Calu3 (cell line): ENCODE measurements at regions not wholly inside any gene's neighbourhood (a gene's known extent, or its start where the extent isn't known, plus 50 kb on each side); places are given as distances from the start of the nearest gene placed in this dataset.
"Not testable (repeated sequence)": the region's sequence is repeated elsewhere in the genome, so short reads cannot be mapped to it uniquely, and the experiment has no call there.

Source experiments
- BruUV-seq: library from RNA; stranded (reverse); fragments of 400-500 nt; replicated peaks from 2 replicates; lab custom pipeline; 2021; lab: Mats Ljungman, UMichigan
- CTCF ChIA-PET: fragments of 300-600 bp; sonication (Branson Sonifier 250); formaldehyde crosslinking; loops from one replicate; lab custom pipeline; 2022; ENCODE audit warnings: antibody characterized with exemption; lab: Charles Lee
- DNase-seq: peaks from one replicate; pipeline ENCODE4 v3.0.0; 2022
- H3K27ac Mint-ChIP-seq: one replicate; pipeline ENCODE4 v1.8.0; 2022; ENCODE audit warnings: mixed read lengths; ENCODE audit not compliant: unreplicated experiment
- H3K27me3 Mint-ChIP-seq: one replicate; pipeline ENCODE4 v1.8.0; 2022; ENCODE audit warnings: mixed read lengths; ENCODE audit not compliant: unreplicated experiment
- H3K36me3 Mint-ChIP-seq: one replicate; pipeline ENCODE4 v1.8.0; 2022; ENCODE audit warnings: mild to moderate bottlenecking, moderate library complexity, mixed read lengths; ENCODE audit not compliant: insufficient read depth, unreplicated experiment
- H3K4me1 Mint-ChIP-seq: one replicate; pipeline ENCODE4 v1.8.0; 2022; ENCODE audit warnings: mild to moderate bottlenecking, low read depth, mixed read lengths; ENCODE audit not compliant: unreplicated experiment
- H3K4me3 Mint-ChIP-seq: one replicate; pipeline ENCODE4 v1.8.0; 2022; ENCODE audit warnings: mild to moderate bottlenecking, low read depth, moderate library complexity, mixed read lengths; ENCODE audit not compliant: unreplicated experiment
- H3K9me3 Mint-ChIP-seq: one replicate; pipeline ENCODE4 v1.8.0; 2022; ENCODE audit warnings: low read depth, mixed read lengths; ENCODE audit not compliant: unreplicated experiment
- CTCF ChIP-seq: fragments of 200-600 bp; IDR thresholded peaks from one replicate; pipeline ENCODE4 v1.8.0; 2022; ENCODE audit warnings: antibody characterized with exemption; ENCODE audit not compliant: unreplicated experiment
- intact Hi-C: fragments of 100-400 bp; cut with micrococcal nuclease; formaldehyde crosslinking; loops from one replicate; pipeline ENCODE4 v1.10.0; 2022; ENCODE audit not compliant: unreplicated experiment

- DNase-seq = no peak
- no TSS peak for BruUV-seq
These were observed 371.3 kb upstream of the INTU start for GRCh38 chr4:127261476-127261875.

GRCh38 chr4:127268367-127268766, 364.4 kb upstream of the INTU start:
- Mint-ChIP-seq H3K27ac (no peak overlapping the region), H3K27me3 (no peaks in the 10 kb centered on the region), H3K4me3 (no peak overlapping the region), H3K9me3 (peaks cover 7% of the 10 kb centered on the region), H3K4me1 (no peaks in the 10 kb centered on the region), H3K36me3 (no peaks in the 10 kb centered on the region)
- CTCF ChIA-PET = no interaction called here
- intact Hi-C loops = no loop called here
- no peak for DNase-seq
- TF ChIP-seq CTCF = no peak
- no TSS peak for BruUV-seq

More at GRCh38 chr4:127261476-127261875, 371.3 kb upstream of the INTU start:
- no peaks in the 10 kb centered on the region for H3K27me3 Mint-ChIP-seq
- H3K27ac Mint-ChIP-seq = no peak overlapping the region
- TF ChIP-seq CTCF = no peak
- intact Hi-C loops = no loop called here
- H3K36me3 Mint-ChIP-seq = no peaks in the 10 kb centered on the region
- CTCF ChIA-PET = no interaction called here
- no peaks in the 10 kb centered on the region for H3K4me1 Mint-ChIP-seq
- peaks cover 6% of the 10 kb centered on the region for H3K9me3 Mint-ChIP-seq
- H3K4me3 Mint-ChIP-seq = no peak overlapping the region

- H3K9me3 Mint-ChIP-seq, CTCF ChIA-PET, H3K27ac Mint-ChIP-seq, H3K27me3 Mint-ChIP-seq, BruUV-seq, H3K4me1 Mint-ChIP-seq, H3K36me3 Mint-ChIP-seq, intact Hi-C loops, DNase-seq, H3K4me3 Mint-ChIP-seq: not testable (repeated sequence)
These were observed 355.7 kb upstream of the INTU start for GRCh38 chr4:127277023-127277422.

- CTCF ChIA-PET = no interaction called here
- no peaks in the 10 kb centered on the region for H3K27me3 Mint-ChIP-seq
- no peak for TF ChIP-seq CTCF
- intact Hi-C loops = no loop called here
- H3K4me3 Mint-ChIP-seq = no peak overlapping the region
- H3K4me1 Mint-ChIP-seq = no peaks in the 10 kb centered on the region
- no peak overlapping the region for H3K27ac Mint-ChIP-seq
- no TSS peak for BruUV-seq
- H3K36me3 Mint-ChIP-seq = no peaks in the 10 kb centered on the region
- peaks cover 8% of the 10 kb centered on the region for H3K9me3 Mint-ChIP-seq
- DNase-seq = no peak
These were observed 348.5 kb upstream of the INTU start for GRCh38 chr4:127284236-127284635.

GRCh38 chr4:127291316-127291715, 341.4 kb upstream of the INTU start:
- no peak overlapping the region for H3K4me3 Mint-ChIP-seq
- intact Hi-C loops = no loop called here
- CTCF ChIA-PET = no interaction called here
- no peaks in the 10 kb centered on the region for H3K36me3 Mint-ChIP-seq
- DNase-seq = no peak
- TF ChIP-seq CTCF = no peak
- no TSS peak for BruUV-seq
- H3K27ac Mint-ChIP-seq = no peak overlapping the region
- H3K4me1 Mint-ChIP-seq = no peaks in the 10 kb centered on the region
- H3K27me3 Mint-ChIP-seq = no peaks in the 10 kb centered on the region
- peaks cover 10% of the 10 kb centered on the region for H3K9me3 Mint-ChIP-seq
